Mucosa of stomach (tissue), 1 donor: ENCODE measurements at regions not wholly inside any gene's neighbourhood (a gene's known extent, or its start where the extent isn't known, plus 50 kb on each side); places are given as distances from the start of the nearest gene placed in this dataset.

Source experiments
- H3K27me3 ChIP-seq: one replicate; pipeline ENCODE4 v1.7.0; 2013; ENCODE audit warnings: mild to moderate bottlenecking, low read length; ENCODE audit not compliant: control insufficient read depth, insufficient read depth
- H3K36me3 ChIP-seq: one replicate; pipeline ENCODE4 v1.7.0; 2013; ENCODE audit warnings: low read length; ENCODE audit not compliant: control insufficient read depth, insufficient read depth
- H3K4me1 ChIP-seq: one replicate; pipeline ENCODE4 v1.7.0; 2013; ENCODE audit warnings: mild to moderate bottlenecking, low read length; ENCODE audit not compliant: control insufficient read depth, insufficient read depth
- H3K4me3 ChIP-seq: one replicate; pipeline ENCODE4 v1.7.0; 2013; ENCODE audit warnings: low read length
- H3K9ac ChIP-seq: one replicate; pipeline ENCODE4 v1.7.0; 2013; ENCODE audit warnings: mild to moderate bottlenecking, low read length, moderate library complexity
- H3K9me3 ChIP-seq: one replicate; pipeline ENCODE4 v1.7.0; 2013; ENCODE audit warnings: mild to moderate bottlenecking, low read length, moderate library complexity; ENCODE audit not compliant: control insufficient read depth
- donor health status: Pancreatic carcinoma.

GRCh38 chr13:65834897-65835296 is 1395.2 kb downstream of the PCDH9 start:
- Histone ChIP-seq H3K27me3 (no peaks in the 10 kb centered on the region), H3K36me3 (no peaks in the 10 kb centered on the region), H3K9ac (no peak overlapping the region), H3K4me1 (no peaks in the 10 kb centered on the region), H3K9me3 (no peaks in the 10 kb centered on the region), H3K4me3 (no peak overlapping the region)

- Histone ChIP-seq H3K4me3 (no peak overlapping the region), H3K36me3 (no peaks in the 10 kb centered on the region), H3K9ac (no peak overlapping the region), H3K4me1 (no peaks in the 10 kb centered on the region), H3K9me3 (no peaks in the 10 kb centered on the region), H3K27me3 (no peaks in the 10 kb centered on the region)
Measured at GRCh38 chr13:65830411-65831205, 1399.5 kb downstream of the PCDH9 start.

GRCh38 chr13:65829241-65830008 is 1400.7 kb downstream of the PCDH9 start:
- Histone ChIP-seq H3K27me3 (no peaks in the 10 kb centered on the region), H3K9me3 (no peaks in the 10 kb centered on the region)

GRCh38 chr13:65826657-65827056 is 1403.5 kb downstream of the PCDH9 start:
- Histone ChIP-seq H3K9me3 (no peaks in the 10 kb centered on the region), H3K36me3 (no peaks in the 10 kb centered on the region), H3K27me3 (no peaks in the 10 kb centered on the region), H3K9ac (no peak overlapping the region), H3K4me1 (no peaks in the 10 kb centered on the region), H3K4me3 (no peak overlapping the region)

More at GRCh38 chr13:65829241-65830008, 1400.7 kb downstream of the PCDH9 start:
- Histone ChIP-seq H3K36me3 (no peaks in the 10 kb centered on the region), H3K4me1 (no peaks in the 10 kb centered on the region), H3K9ac (no peak overlapping the region), H3K4me3 (no peak overlapping the region)

GRCh38 chr13:65825039-65825438 is 1405.1 kb downstream of the PCDH9 start:
- Histone ChIP-seq H3K9ac (no peak overlapping the region), H3K36me3 (no peaks in the 10 kb centered on the region), H3K9me3 (no peaks in the 10 kb centered on the region), H3K4me3 (no peak overlapping the region), H3K4me1 (no peaks in the 10 kb centered on the region), H3K27me3 (no peaks in the 10 kb centered on the region)

- Histone ChIP-seq H3K9ac (no peak overlapping the region), H3K36me3 (no peaks in the 10 kb centered on the region), H3K4me1 (no peaks in the 10 kb centered on the region), H3K9me3 (no peaks in the 10 kb centered on the region), H3K27me3 (no peaks in the 10 kb centered on the region), H3K4me3 (no peak overlapping the region)
Measured at GRCh38 chr13:65808061-65808460, 1422.1 kb downstream of the PCDH9 start.

- Histone ChIP-seq H3K4me3 (no peak overlapping the region), H3K27me3 (no peaks in the 10 kb centered on the region), H3K9me3 (no peaks in the 10 kb centered on the region), H3K36me3 (no peaks in the 10 kb centered on the region), H3K4me1 (no peaks in the 10 kb centered on the region), H3K9ac (no peak overlapping the region)
Measured at GRCh38 chr13:65803530-65804392, 1426.4 kb downstream of the PCDH9 start.

GRCh38 chr13:65789815-65790214 is 1440.3 kb downstream of the PCDH9 start:
- Histone ChIP-seq H3K9me3 (no peaks in the 10 kb centered on the region), H3K27me3 (no peaks in the 10 kb centered on the region)

GRCh38 chr13:65787082-65787481 is 1443.1 kb downstream of the PCDH9 start:
- Histone ChIP-seq H3K36me3 (no peaks in the 10 kb centered on the region), H3K4me3 (no peak overlapping the region), H3K9me3 (no peaks in the 10 kb centered on the region), H3K27me3 (no peaks in the 10 kb centered on the region), H3K4me1 (no peaks in the 10 kb centered on the region), H3K9ac (no peak overlapping the region)

More at GRCh38 chr13:65789815-65790214, 1440.3 kb downstream of the PCDH9 start:
- Histone ChIP-seq H3K4me3 (no peak overlapping the region), H3K36me3 (no peaks in the 10 kb centered on the region), H3K9ac (no peak overlapping the region), H3K4me1 (no peaks in the 10 kb centered on the region)

- Histone ChIP-seq H3K9me3 (no peaks in the 10 kb centered on the region), H3K27me3 (no peaks in the 10 kb centered on the region), H3K36me3 (no peaks in the 10 kb centered on the region)
Measured at GRCh38 chr13:65784088-65784816, 1445.9 kb downstream of the PCDH9 start.

GRCh38 chr13:65783383-65783782 is 1446.8 kb downstream of the PCDH9 start:
- Histone ChIP-seq H3K4me3 (no peak overlapping the region), H3K36me3 (no peaks in the 10 kb centered on the region), H3K9me3 (no peaks in the 10 kb centered on the region), H3K4me1 (no peaks in the 10 kb centered on the region), H3K9ac (no peak overlapping the region), H3K27me3 (no peaks in the 10 kb centered on the region)

More at GRCh38 chr13:65784088-65784816, 1445.9 kb downstream of the PCDH9 start:
- Histone ChIP-seq H3K4me1 (no peaks in the 10 kb centered on the region), H3K9ac (no peak overlapping the region), H3K4me3 (no peak overlapping the region)
